HG02885 (cell line): ENCODE measurements at regions not wholly inside any gene's neighbourhood (a gene's known extent, or its start where the extent isn't known, plus 50 kb on each side); places are given as distances from the start of the nearest gene placed in this dataset.

Experiments used
- ATAC-seq: cut with Tn5 transposase; IDR thresholded peaks from one replicate; pipeline ENCODE4 v1.9.1; 2021; ENCODE audit warnings: mild to moderate bottlenecking; ENCODE audit not compliant: unreplicated experiment, poor library complexity

GRCh38 chr10:15462253-15462897, 91.3 kb upstream of the FAM171A1 start:
- no peak for ATAC-seq

- ATAC-seq: no peak
These were observed 90.4 kb upstream of the FAM171A1 start for GRCh38 chr10:15461353-15462108.

GRCh38 chr10:15460661-15461060, 89.6 kb upstream of the FAM171A1 start:
- no peak for ATAC-seq

- no peak for ATAC-seq
These were observed 88.1 kb upstream of the FAM171A1 start for GRCh38 chr10:15459218-15459617.

- no peak for ATAC-seq
These were observed 86.3 kb upstream of the FAM171A1 start for GRCh38 chr10:15457382-15457781.

- ATAC-seq: no peak
These were observed 84.4 kb upstream of the FAM171A1 start for GRCh38 chr10:15455456-15455855.

GRCh38 chr10:15453926-15454325, 82.8 kb upstream of the FAM171A1 start:
- ATAC-seq: no peak

GRCh38 chr10:15453457-15453856, 82.4 kb upstream of the FAM171A1 start:
- no peak for ATAC-seq

- no peak for ATAC-seq
These were observed 81.5 kb upstream of the FAM171A1 start for GRCh38 chr10:15452545-15452944.

- ATAC-seq: no peak
These were observed 80.3 kb upstream of the FAM171A1 start for GRCh38 chr10:15451137-15452094.

- no peak for ATAC-seq
These were observed 77.5 kb upstream of the FAM171A1 start for GRCh38 chr10:15448598-15448997.

- no peak for ATAC-seq
These were observed 73.9 kb upstream of the FAM171A1 start for GRCh38 chr10:15445006-15445390.

- no peak for ATAC-seq
These were observed 73.3 kb upstream of the FAM171A1 start for GRCh38 chr10:15444105-15445005.

- no peak for ATAC-seq
These were observed 71.0 kb upstream of the FAM171A1 start for GRCh38 chr10:15442056-15442455.

- no peak for ATAC-seq
These were observed 69.2 kb upstream of the FAM171A1 start for GRCh38 chr10:15440204-15440711.

- no peak for ATAC-seq
These were observed 68.3 kb upstream of the FAM171A1 start for GRCh38 chr10:15439341-15439842.

- no peak for ATAC-seq
These were observed 65.6 kb upstream of the FAM171A1 start for GRCh38 chr10:15436696-15437095.

GRCh38 chr10:15433850-15434537, 62.9 kb upstream of the FAM171A1 start:
- peak; percentile 83 for ATAC-seq

- no peak for ATAC-seq
These were observed 61.2 kb upstream of the FAM171A1 start for GRCh38 chr10:15432266-15432665.
